ENCODE measurements at regions not wholly inside any gene's neighbourhood (a gene's known extent, or its start where the extent isn't known, plus 50 kb on each side); places are given as distances from the start of the nearest gene placed in this dataset.

GRCh38 chr2:58612973-58613372 is 371.8 kb upstream of the FANCL start:
- H3K9me3 Mint-ChIP-seq: no peaks in the 10 kb centered on the region
- no peak for DNase-seq
- H3K27ac Mint-ChIP-seq: no peak overlapping the region
- no peak overlapping the region for H3K4me3 Mint-ChIP-seq
- H3K27me3 ChIP-seq (ENCODE audit: control insufficient read depth, insufficient read depth, low read length, poor library complexity, severe bottlenecking): no peaks in the 10 kb centered on the region
- no peak overlapping the region for H3K27ac ChIP-seq (ENCODE audit: low read depth, low read length)
- no peaks in the 10 kb centered on the region for H3K9me3 ChIP-seq (ENCODE audit: control insufficient read depth, low read length)
- no peak for TF ChIP-seq CTCF (conservative IDR thresholded peaks at IDR 0.05)
- H3K4me1 Mint-ChIP-seq: peaks cover 7% of the 10 kb centered on the region
- H3K4me1 ChIP-seq (ENCODE audit: control insufficient read depth, insufficient read depth, low read length): no peaks in the 10 kb centered on the region
- 92 to 97% methylated on average over 4 to 6 of the region's 6 CpGs for WGBS, 2 experiments (ENCODE audit: insufficient coverage in 1 of 2, insufficient read length in 1 of 2)
- H3K27me3 Mint-ChIP-seq (ENCODE audit: insufficient read depth): no peaks in the 10 kb centered on the region
- no peaks in the 10 kb centered on the region for H3K36me3 ChIP-seq (ENCODE audit: control insufficient read depth, insufficient read depth, low read length)
- H3K4me3 ChIP-seq (ENCODE audit: low read length): no peak overlapping the region
- H3K9ac ChIP-seq (ENCODE audit: extremely low read depth, low read length, poor library complexity, severe bottlenecking): no peak overlapping the region
- H3K36me3 Mint-ChIP-seq (ENCODE audit: low read depth): no peaks in the 10 kb centered on the region

- no peak overlapping the region for H3K9ac ChIP-seq (ENCODE audit: extremely low read depth, low read length, poor library complexity, severe bottlenecking)
- Mint-ChIP-seq H3K9me3 (no peaks in the 10 kb centered on the region), H3K36me3 (ENCODE audit: low read depth) (no peaks in the 10 kb centered on the region), H3K4me3 (no peak overlapping the region), H3K27me3 (ENCODE audit: insufficient read depth) (no peaks in the 10 kb centered on the region), H3K27ac (no peak overlapping the region), H3K4me1 (peaks cover 16% of the 10 kb centered on the region)
- no peaks in the 10 kb centered on the region for H3K4me1 ChIP-seq (ENCODE audit: control insufficient read depth, insufficient read depth, low read length)
- H3K27ac ChIP-seq (ENCODE audit: low read depth, low read length): no peak overlapping the region
- WGBS, 2 experiments (ENCODE audit: insufficient coverage in 1 of 2, insufficient read length in 1 of 2): 93 to 100% methylated on average over 1 of the region's 1 CpG
- H3K9me3 ChIP-seq (ENCODE audit: control insufficient read depth, low read length): no peaks in the 10 kb centered on the region
- no peaks in the 10 kb centered on the region for H3K36me3 ChIP-seq (ENCODE audit: control insufficient read depth, insufficient read depth, low read length)
- H3K27me3 ChIP-seq (ENCODE audit: control insufficient read depth, insufficient read depth, low read length, poor library complexity, severe bottlenecking): no peaks in the 10 kb centered on the region
- no peak for TF ChIP-seq CTCF (conservative IDR thresholded peaks at IDR 0.05)
- no peak for DNase-seq
- H3K4me3 ChIP-seq (ENCODE audit: low read length): no peak overlapping the region
Measured at GRCh38 chr2:58609326-58609725, 368.2 kb upstream of the FANCL start.

GRCh38 chr2:58608146-58608545 is 367.0 kb upstream of the FANCL start:
- Histone ChIP-seq H3K36me3 (ENCODE audit: control insufficient read depth, insufficient read depth, low read length) (no peaks in the 10 kb centered on the region), H3K27ac (ENCODE audit: low read depth, low read length) (no peak overlapping the region), H3K27me3 (ENCODE audit: control insufficient read depth, insufficient read depth, low read length, poor library complexity, severe bottlenecking) (no peaks in the 10 kb centered on the region), H3K4me3 (ENCODE audit: low read length) (no peak overlapping the region), H3K9ac (ENCODE audit: extremely low read depth, low read length, poor library complexity, severe bottlenecking) (no peak overlapping the region), H3K9me3 (ENCODE audit: control insufficient read depth, low read length) (no peaks in the 10 kb centered on the region), H3K4me1 (ENCODE audit: control insufficient read depth, insufficient read depth, low read length) (no peaks in the 10 kb centered on the region)
- H3K27ac Mint-ChIP-seq: no peak overlapping the region
- no peak for TF ChIP-seq CTCF (conservative IDR thresholded peaks at IDR 0.05)
- H3K9me3 Mint-ChIP-seq: no peaks in the 10 kb centered on the region
- H3K36me3 Mint-ChIP-seq (ENCODE audit: low read depth): no peaks in the 10 kb centered on the region
- no peaks in the 10 kb centered on the region for H3K27me3 Mint-ChIP-seq (ENCODE audit: insufficient read depth)
- WGBS, 2 experiments (ENCODE audit: insufficient coverage in 1 of 2, insufficient read length in 1 of 2): 77% methylated on average over 1 of the region's 1 CpG; no CpG with 5 or more reads in 1 of the 2 experiments
- no peak overlapping the region for H3K4me3 Mint-ChIP-seq
- H3K4me1 Mint-ChIP-seq: peaks cover 16% of the 10 kb centered on the region
- no peak for DNase-seq

Data from endodermal cell (in vitro differentiated cells).